ENCODE measurements at regions not wholly inside any gene's neighbourhood (a gene's known extent, or its start where the extent isn't known, plus 50 kb on each side); places are given as distances from the start of the nearest gene placed in this dataset.
"Not testable (repeated sequence)": the region's sequence is repeated elsewhere in the genome, so short reads cannot be mapped to it uniquely, and the experiment has no call there.

DNA sequence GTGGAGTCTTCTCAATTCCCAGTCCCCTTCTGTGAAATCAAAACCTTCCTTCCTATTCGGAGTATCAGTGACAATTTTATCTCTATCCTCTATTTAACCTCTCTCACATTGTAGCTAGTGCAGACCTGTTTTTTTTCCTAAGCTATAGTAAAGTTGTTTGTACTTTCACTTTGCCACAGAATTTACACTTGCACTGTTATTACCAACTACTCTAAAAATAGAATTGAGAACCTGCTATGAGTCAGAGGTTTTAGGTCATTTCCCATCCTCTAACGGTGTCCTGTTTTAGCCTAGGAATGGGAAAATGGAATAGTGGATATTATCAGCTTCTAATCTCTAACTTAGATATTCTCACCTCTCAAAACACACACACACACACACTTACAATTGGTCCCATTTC is 862.7 kb downstream of the NCAM2 start:
- DNase-seq, result no peak

DNA sequence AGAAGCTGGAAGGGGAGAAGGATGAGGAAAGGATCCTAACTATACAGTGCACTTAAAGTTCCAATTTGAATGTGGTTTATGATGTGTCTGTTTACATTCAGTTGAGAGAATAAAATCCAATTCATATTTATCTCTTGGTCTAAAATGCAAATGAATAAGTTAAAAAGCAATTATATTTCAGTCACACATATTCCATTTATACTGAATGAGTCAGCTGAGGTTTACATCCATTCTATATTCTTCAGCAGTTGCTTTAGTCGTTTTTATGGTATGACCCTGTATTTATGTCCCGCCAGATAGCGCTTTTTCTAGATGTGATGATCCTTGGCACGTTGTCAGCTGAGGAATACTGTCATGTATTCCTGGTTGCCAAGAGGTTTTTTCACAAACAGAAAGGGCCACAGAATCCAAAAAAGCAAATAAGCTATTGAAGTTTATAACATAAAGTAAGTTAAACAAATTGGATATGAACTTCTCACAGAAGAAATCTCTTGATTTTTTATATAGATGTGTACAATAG is 866.2 kb downstream of the NCAM2 start:
- DNase-seq, result no peak

- DNase-seq, result no peak
These were observed 899.2 kb downstream of the NCAM2 start for GRCh38 chr21:21897275-21897883.

DNA sequence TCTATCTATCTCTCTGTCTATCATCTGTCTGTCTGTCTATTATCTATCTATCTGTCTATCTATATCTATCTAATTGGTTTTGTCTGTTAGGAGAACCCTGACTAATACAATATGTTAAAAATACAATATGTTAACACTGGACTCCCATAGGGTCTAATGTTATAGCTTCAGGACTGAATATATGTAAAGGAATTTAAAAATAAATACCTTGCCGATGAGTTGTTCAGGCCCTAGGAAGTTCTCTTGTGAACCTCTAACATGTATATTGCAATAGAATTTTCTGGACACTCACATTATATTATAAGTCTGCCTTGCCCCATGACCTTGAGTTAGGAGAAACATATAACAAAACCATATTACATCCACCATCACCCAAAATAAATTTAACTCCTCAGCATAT is 900.6 kb downstream of the NCAM2 start:
- DNase-seq, result no peak

DNA sequence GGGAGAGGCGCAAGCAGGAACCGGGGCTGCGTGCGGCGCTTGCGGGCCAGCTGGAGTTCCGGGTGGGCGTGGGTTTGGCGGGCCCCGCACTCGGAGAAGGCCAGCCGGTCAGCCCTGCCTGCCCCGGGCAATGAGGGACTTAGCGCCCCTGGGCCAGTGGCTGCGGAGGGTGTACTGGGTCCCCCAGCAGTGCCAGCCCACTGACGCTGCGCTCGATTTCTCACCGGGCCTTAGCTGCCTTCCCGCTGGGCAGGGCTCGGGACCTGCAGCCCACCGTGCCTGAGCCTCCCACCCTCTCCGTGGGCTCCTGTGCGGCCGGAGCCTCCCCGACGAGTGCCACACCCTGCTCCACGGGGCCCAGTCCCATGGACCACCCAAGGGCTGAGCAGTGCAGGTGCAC is 904.2 kb downstream of the NCAM2 start:
- not testable (repeated sequence) for DNase-seq

DNA sequence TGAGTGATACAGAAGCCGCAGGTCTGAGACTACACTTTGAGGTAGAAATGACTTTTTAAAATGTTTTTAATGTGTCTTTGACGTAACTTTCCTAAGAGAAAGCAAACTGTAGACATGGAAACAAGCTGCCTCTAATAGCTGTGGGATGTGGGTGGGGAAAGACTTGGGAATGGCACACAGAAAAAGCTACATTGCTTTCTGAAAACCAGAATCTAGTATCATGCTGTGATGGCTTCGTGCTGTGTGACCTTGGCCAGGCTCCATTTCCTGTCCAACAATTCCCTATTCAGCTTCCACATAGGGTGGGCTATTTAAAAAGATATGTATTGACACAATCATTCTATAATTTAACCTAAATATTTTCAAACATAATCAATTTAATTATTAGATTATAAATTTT is 909.1 kb downstream of the NCAM2 start:
- no peak for DNase-seq

DNA sequence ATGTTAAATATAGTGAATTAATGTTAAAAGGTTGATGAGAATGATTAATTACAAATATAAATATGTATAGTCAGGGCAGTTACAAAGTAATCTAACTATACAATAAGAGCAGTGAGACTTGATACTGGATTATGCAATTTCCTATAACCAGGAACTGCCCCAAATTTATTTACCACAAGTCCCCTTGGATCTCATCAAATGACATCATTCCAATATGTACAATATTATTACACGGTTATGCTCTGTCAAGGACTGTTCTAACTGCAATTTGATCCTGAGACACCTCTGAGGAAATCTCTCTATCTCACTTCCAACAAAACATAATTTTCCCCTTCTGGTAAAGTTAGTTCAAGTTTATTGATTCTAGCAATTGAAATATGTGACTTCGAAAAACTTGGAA is 917.6 kb downstream of the NCAM2 start:
- no peak for DNase-seq

DNA sequence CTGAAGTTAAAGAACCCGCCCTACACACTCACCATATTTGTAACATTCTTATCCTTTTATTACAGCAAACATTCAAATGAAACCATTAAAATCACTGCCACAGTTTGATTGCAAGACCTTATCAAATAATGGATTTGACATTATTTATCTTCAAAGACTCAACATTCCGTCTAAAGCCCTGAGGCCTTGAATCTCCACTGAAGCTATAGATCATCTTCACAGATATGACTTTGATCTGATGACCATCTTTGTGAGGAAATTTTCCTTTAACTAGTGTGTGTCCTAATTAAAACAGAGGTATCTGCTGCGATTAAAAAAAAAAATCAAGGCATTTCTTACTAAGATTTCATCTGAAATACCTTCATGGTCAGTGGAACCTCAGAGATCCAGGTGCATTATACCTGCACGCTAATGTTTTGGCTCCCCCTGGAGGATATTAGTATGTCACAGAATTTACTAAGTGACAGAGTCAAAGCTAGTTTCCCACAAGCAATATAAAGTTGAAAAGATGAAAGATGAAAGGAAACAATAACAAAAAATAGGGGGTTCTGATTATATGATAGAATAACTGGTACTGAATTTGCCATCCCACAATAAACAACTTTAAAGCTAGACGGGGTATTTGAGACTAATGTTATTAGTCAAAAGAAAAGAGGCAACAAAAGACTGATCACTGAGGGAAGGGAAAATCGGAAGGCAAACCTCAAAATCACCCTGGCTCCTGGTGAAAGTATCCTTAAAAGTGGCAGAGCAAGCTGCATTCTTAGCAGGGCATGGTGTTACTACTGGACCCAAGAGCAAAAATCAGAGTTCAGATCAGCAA is 923.4 kb downstream of the NCAM2 start:
- peak; percentile 32 for DNase-seq

DNA sequence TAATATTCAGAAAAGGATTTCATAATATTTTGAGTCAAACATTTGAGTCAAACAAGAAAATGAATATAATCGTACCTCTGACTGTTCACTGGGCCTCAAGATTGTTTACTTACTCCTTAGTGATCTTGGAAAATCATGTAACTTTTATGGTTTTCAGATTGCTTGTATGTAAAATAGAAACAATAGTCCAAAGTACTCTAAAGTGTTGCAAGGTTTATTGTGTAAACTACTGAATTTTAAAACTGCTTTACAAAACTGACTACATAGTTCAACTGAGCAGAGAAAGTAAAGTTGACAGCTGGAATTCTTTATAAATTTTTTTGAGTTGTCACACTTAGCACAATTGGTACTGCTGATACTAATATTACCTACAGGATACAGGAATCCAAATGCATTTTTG is 931.0 kb downstream of the NCAM2 start:
- no peak for DNase-seq

GRCh38 chr21:21929789-21930188 is 931.6 kb downstream of the NCAM2 start:
- no peak for DNase-seq

- no peak for DNase-seq
These were observed 954.4 kb downstream of the NCAM2 start for GRCh38 chr21:21952566-21952965.

DNA sequence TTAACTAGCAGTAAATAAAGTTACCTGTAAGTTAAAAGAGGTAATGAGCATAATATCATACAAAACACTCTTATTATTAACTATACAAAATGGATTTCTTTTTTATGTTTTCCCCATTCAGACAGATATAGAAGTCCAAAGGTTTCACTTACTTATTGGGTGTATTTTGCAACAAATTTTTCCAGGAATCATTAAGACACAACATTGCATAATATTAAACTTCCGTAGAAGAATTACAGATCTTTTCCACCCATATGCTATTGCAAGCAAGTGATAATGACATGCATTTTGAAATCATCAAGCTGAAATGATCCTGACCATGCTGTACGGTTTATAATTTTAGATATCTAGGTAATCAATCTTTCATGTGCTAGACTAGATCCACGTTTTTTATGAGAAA is 957.0 kb downstream of the NCAM2 start:
- no peak for DNase-seq

DNA sequence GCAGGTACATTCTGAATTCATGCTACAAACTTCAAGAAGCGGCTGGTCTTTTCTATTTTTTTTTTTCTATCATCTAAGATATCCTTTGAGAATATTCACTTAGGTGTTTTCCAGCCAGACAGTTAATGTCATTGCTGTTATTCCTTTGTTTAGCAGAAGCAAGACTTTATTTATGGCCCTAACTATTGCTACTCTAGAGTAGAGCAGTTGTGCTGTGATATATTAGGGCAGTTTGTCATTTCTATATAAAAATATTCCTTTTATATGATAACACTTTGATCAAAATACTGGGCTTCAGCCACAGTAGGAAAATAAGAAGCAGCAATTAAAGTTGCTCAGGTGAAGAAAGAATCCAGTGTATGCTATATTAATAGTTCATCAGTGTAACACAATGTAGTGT is 959.3 kb downstream of the NCAM2 start:
- DNase-seq, result no peak

DNA sequence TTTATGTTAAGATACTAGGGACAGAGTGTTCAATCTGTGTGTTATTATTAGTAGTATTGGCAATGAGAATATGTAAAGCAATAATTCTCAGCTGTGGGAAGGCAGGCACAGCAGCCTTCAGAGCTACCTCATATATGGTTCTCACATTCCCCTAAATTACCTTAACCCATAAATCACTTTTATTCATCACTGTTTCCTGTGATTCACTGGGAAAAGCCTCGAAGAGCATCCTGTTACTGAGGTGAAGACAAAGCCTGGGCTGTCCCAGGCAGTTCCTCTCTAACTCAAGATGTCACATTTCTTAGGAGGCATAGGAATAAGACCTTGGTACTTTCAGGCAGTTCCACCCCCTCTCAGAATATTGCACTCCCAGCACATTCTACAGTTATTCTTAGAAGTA is 965.7 kb downstream of the NCAM2 start:
- DNase-seq, result no peak

DNA sequence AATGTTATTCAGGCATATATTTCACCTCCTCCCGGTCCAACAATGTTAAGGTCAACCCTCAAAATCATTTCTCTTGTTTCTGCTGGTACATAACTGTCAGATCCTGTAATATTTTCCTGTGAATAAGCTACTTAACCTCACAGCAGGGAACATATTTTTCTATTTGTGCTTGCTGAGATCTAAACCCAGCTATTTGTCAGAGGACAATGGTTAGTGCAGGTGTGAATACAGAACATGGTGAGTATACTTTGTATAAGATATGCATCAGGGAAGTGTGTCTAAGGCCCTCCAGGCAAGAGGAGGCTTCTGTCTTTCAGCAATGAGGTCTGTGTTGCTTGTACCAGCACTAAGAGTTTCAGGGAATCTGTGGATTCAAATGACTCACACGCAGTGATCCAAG is 970.6 kb downstream of the NCAM2 start:
- no peak for DNase-seq

GRCh38 chr21:21969211-21969610 is 971.0 kb downstream of the NCAM2 start:
- no peak for DNase-seq

- DNase-seq, result no peak
These were observed 973.2 kb downstream of the NCAM2 start for GRCh38 chr21:21971384-21971783.

- no peak for DNase-seq
These were observed 975.6 kb downstream of the NCAM2 start for GRCh38 chr21:21973806-21974205.

GRCh38 chr21:21996891-21997290 is 998.7 kb downstream of the NCAM2 start:
- DNase-seq, result no peak

DNA sequence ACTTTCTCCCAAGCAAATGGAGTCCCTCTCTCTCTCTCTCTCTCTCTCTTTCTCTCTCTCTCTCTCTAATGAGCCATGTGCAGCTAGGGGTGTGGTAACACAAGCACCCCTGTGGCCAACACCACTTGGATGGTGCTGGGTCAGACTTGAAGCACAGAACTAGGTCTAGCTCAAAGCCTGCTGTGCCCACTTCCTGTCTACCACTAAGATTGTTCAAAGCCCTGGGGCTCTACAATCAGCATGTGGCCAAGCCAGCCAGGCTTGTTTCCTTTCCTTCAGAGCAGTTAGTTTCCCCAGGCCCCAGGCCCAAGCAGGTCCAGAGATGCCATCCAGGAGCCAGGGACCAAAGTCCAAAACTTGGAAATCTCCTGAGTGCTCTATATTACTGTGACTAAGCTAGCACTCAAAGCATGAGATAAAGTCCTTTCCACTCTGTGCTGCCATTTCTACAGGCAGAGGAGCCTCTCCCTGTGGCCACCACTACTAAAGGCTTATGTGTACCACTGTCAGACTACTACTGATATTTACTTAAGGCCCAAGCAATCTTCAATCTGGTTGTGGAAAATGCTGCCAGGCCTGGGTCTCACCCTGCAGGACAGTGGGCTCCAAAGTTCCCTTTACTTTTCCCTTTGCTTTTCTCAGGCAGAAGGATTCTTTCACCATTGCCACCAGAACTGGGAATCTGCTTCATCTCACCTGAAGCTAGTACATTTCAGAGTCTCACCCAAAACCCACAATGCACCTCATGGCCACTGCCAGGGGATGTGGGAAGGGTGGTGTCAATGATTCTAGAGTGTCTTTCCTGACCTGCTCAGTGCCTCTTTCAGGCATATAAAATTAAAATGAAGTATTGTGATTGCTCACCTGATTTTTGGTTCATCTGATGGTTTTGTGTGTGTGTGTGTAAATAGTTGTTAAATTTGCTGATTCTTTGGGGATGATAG is 999.5 kb downstream of the NCAM2 start:
- DNase-seq, result no peak

DNA sequence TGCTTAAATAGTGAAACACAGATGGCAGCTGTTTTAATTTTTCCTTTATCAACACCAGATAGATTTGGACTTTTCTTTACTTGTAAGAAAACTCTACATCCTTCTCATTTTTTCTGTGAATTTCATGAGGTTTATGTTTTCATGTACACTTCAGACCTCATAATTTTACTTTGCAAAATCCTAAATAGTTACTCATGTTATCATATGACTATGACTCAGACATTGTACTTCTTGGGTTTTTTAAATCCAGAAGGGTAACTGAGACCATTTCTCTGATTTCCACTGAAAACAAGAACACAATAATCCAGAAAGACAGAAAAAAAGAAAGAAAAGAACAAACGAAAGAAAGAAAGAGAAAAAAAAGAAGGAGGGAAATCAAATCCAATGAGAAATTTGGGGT is 1021.6 kb downstream of the NCAM2 start:
- no peak for DNase-seq

DNA sequence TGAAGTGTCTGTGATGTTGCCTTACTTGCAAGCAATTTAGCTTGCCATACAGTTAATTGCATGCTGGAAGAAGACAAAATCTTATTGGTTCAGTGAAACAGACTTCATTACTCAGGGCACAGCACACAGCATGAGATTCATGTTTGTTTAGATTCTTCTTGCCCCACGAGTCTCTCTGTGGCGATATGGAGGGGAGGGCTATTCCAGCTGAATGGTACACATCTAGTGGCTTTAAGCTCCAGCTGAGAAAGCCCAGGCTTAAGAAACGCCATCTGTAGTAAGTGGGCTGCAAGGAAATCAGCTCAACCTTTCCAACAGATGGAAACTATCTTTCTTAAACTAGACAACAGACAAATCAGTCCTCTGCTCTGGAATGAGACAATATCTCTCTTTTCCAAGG is 1022.0 kb downstream of the NCAM2 start:
- no peak for DNase-seq

GRCh38 chr21:22023896-22024295 is 1025.7 kb downstream of the NCAM2 start:
- not testable (repeated sequence) for DNase-seq

Data from NCI-H1092 treated with DMSO at 0.1 percent for 48 hours (cell line).